SH-SY5Y (cell line): ENCODE measurements at regions not wholly inside any gene's neighbourhood (a gene's known extent, or its start where the extent isn't known, plus 50 kb on each side); places are given as distances from the start of the nearest gene placed in this dataset.

Source experiments
- GATA2 ChIP-seq: IDR thresholded peaks from 2 replicates; pipeline ENCODE4 v1.6.1; 2011; ENCODE audit warnings: mild to moderate bottlenecking, low read depth, low read length
- GATA3 ChIP-seq: IDR thresholded peaks from 2 replicates; pipeline ENCODE4 v1.6.1; 2011; ENCODE audit warnings: low read depth, mild to moderate bottlenecking, low read length, moderate library complexity

DNA sequence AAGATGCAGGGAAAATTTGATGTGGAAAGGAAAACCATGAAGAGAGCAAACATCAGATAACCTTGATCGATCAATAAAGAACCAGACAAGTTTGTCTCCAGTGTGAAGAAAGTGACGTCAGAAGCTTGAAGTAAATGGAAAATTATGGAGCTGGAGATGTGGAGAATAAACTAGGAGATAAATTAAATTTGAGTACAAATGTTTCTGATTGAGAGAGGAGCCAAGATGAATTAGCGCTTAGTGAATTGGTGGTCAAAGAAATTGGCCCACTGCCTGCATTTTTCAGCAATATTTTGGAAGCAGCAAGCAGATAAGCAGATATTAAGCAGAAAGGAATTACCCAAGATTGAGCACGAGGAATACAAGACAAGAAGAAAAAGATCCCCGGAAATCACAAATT lies 567.3 kb upstream of the ZNF385D start:
- no peak for TF ChIP-seq GATA2
- TF ChIP-seq GATA3 = no peak
